IPS-18a (cell line): ENCODE measurements at regions not wholly inside any gene's neighbourhood (a gene's known extent, or its start where the extent isn't known, plus 50 kb on each side); places are given as distances from the start of the nearest gene placed in this dataset.

Experiments used
- H3K27ac ChIP-seq: one replicate; pipeline ENCODE4 v1.5.1; 2013; ENCODE audit warnings: low read length
- H3K27me3 ChIP-seq: one replicate; pipeline ENCODE4 v1.6.1; 2013; ENCODE audit warnings: mild to moderate bottlenecking, low read length; ENCODE audit not compliant: control insufficient read depth, insufficient read depth
- H3K36me3 ChIP-seq: one replicate; pipeline ENCODE4 v1.6.1; 2013; ENCODE audit warnings: low read depth, low read length; ENCODE audit not compliant: control insufficient read depth
- H3K4me1 ChIP-seq: one replicate; pipeline ENCODE4 v1.6.1; 2013; ENCODE audit warnings: low read depth, low read length; ENCODE audit not compliant: control insufficient read depth
- H3K4me3 ChIP-seq: one replicate; pipeline ENCODE4 v1.5.1; 2013; ENCODE audit warnings: low read length
- H3K9ac ChIP-seq: one replicate; pipeline ENCODE4 v1.6.1; 2013; ENCODE audit warnings: mild to moderate bottlenecking, low read length, moderate library complexity
- H3K9me3 ChIP-seq: one replicate; pipeline ENCODE4 v1.6.1; 2013; ENCODE audit warnings: low read depth, low read length; ENCODE audit not compliant: control insufficient read depth

- Histone ChIP-seq H3K9me3 (no peaks in the 10 kb centered on the region), H3K4me3 (no peak overlapping the region), H3K27ac (no peak overlapping the region), H3K9ac (no peak overlapping the region), H3K27me3 (no peaks in the 10 kb centered on the region), H3K36me3 (no peaks in the 10 kb centered on the region), H3K4me1 (peaks cover 6% of the 10 kb centered on the region)
These were observed 204.9 kb downstream of the MAD2L1 start for GRCh38 chr4:119861731-119862130.

- peaks cover 6% of the 10 kb centered on the region for H3K4me1 ChIP-seq
- H3K4me3 ChIP-seq, result no peak overlapping the region
- H3K27me3 ChIP-seq, result no peaks in the 10 kb centered on the region
- no peak overlapping the region for H3K9ac ChIP-seq
- H3K36me3 ChIP-seq, result no peaks in the 10 kb centered on the region
- H3K9me3 ChIP-seq, result no peaks in the 10 kb centered on the region
- no peak overlapping the region for H3K27ac ChIP-seq
These were observed 208.5 kb downstream of the MAD2L1 start for GRCh38 chr4:119858176-119858575.

GRCh38 chr4:119854364-119854763 is 212.3 kb downstream of the MAD2L1 start:
- H3K27me3 ChIP-seq, result no peaks in the 10 kb centered on the region
- no peak overlapping the region for H3K9ac ChIP-seq
- no peaks in the 10 kb centered on the region for H3K36me3 ChIP-seq
- no peaks in the 10 kb centered on the region for H3K9me3 ChIP-seq
- H3K4me3 ChIP-seq, result no peak overlapping the region
- no peak overlapping the region for H3K27ac ChIP-seq
- peaks cover 6% of the 10 kb centered on the region for H3K4me1 ChIP-seq

- Histone ChIP-seq H3K4me3 (no peak overlapping the region), H3K9me3 (no peaks in the 10 kb centered on the region), H3K27ac (no peak overlapping the region), H3K9ac (no peak overlapping the region), H3K4me1 (no peaks in the 10 kb centered on the region), H3K27me3 (no peaks in the 10 kb centered on the region), H3K36me3 (no peaks in the 10 kb centered on the region)
These were observed 215.0 kb downstream of the MAD2L1 start for GRCh38 chr4:119851649-119852048.

GRCh38 chr4:119841361-119841760 is 212.8 kb upstream of the PDE5A start:
- Histone ChIP-seq H3K36me3 (no peaks in the 10 kb centered on the region), H3K27ac (no peak overlapping the region), H3K4me1 (no peaks in the 10 kb centered on the region), H3K9me3 (no peaks in the 10 kb centered on the region), H3K27me3 (no peaks in the 10 kb centered on the region), H3K4me3 (no peak overlapping the region), H3K9ac (no peak overlapping the region)

GRCh38 chr4:119835613-119835910 is 207.0 kb upstream of the PDE5A start:
- H3K4me3 ChIP-seq, result no peak overlapping the region
- H3K4me1 ChIP-seq, result no peaks in the 10 kb centered on the region
- no peaks in the 10 kb centered on the region for H3K9me3 ChIP-seq
- no peaks in the 10 kb centered on the region for H3K27me3 ChIP-seq
- no peak overlapping the region for H3K27ac ChIP-seq
- no peaks in the 10 kb centered on the region for H3K36me3 ChIP-seq
- no peak overlapping the region for H3K9ac ChIP-seq

- Histone ChIP-seq H3K4me1 (no peaks in the 10 kb centered on the region), H3K9ac (no peak overlapping the region), H3K27me3 (no peaks in the 10 kb centered on the region), H3K9me3 (no peaks in the 10 kb centered on the region), H3K27ac (no peak overlapping the region), H3K36me3 (no peaks in the 10 kb centered on the region), H3K4me3 (no peak overlapping the region)
These were observed 206.5 kb upstream of the PDE5A start for GRCh38 chr4:119834906-119835612.

- no peaks in the 10 kb centered on the region for H3K9me3 ChIP-seq
- H3K4me3 ChIP-seq, result no peak overlapping the region
- H3K36me3 ChIP-seq, result no peaks in the 10 kb centered on the region
- no peak overlapping the region for H3K27ac ChIP-seq
- H3K27me3 ChIP-seq, result no peaks in the 10 kb centered on the region
- H3K4me1 ChIP-seq, result no peaks in the 10 kb centered on the region
- no peak overlapping the region for H3K9ac ChIP-seq
These were observed 205.0 kb upstream of the PDE5A start for GRCh38 chr4:119833611-119834010.

GRCh38 chr4:119832776-119833175 is 204.2 kb upstream of the PDE5A start:
- H3K36me3 ChIP-seq, result no peaks in the 10 kb centered on the region
- H3K27ac ChIP-seq, result no peak overlapping the region
- H3K27me3 ChIP-seq, result no peaks in the 10 kb centered on the region
- H3K9ac ChIP-seq, result no peak overlapping the region
- no peaks in the 10 kb centered on the region for H3K4me1 ChIP-seq
- H3K4me3 ChIP-seq, result no peak overlapping the region
- no peaks in the 10 kb centered on the region for H3K9me3 ChIP-seq

- no peaks in the 10 kb centered on the region for H3K4me1 ChIP-seq
- H3K36me3 ChIP-seq, result no peaks in the 10 kb centered on the region
- H3K27ac ChIP-seq, result no peak overlapping the region
- no peaks in the 10 kb centered on the region for H3K27me3 ChIP-seq
- H3K9me3 ChIP-seq, result no peaks in the 10 kb centered on the region
- H3K9ac ChIP-seq, result no peak overlapping the region
- no peak overlapping the region for H3K4me3 ChIP-seq
These were observed 200.7 kb upstream of the PDE5A start for GRCh38 chr4:119829326-119829725.

GRCh38 chr4:119825696-119826095 is 197.1 kb upstream of the PDE5A start:
- Histone ChIP-seq H3K27ac (no peak overlapping the region), H3K9ac (no peak overlapping the region), H3K4me3 (no peak overlapping the region), H3K4me1 (no peaks in the 10 kb centered on the region), H3K27me3 (no peaks in the 10 kb centered on the region), H3K36me3 (no peaks in the 10 kb centered on the region), H3K9me3 (no peaks in the 10 kb centered on the region)

- H3K36me3 ChIP-seq, result no peaks in the 10 kb centered on the region
- H3K27me3 ChIP-seq, result no peaks in the 10 kb centered on the region
- H3K9ac ChIP-seq, result no peak overlapping the region
- H3K4me1 ChIP-seq, result no peaks in the 10 kb centered on the region
- no peak overlapping the region for H3K4me3 ChIP-seq
- H3K27ac ChIP-seq, result no peak overlapping the region
- H3K9me3 ChIP-seq, result no peaks in the 10 kb centered on the region
These were observed 195.3 kb upstream of the PDE5A start for GRCh38 chr4:119823891-119824290.
